Smooth muscle cell (in vitro differentiated cells): ENCODE measurements at regions not wholly inside any gene's neighbourhood (a gene's known extent, or its start where the extent isn't known, plus 50 kb on each side); places are given as distances from the start of the nearest gene placed in this dataset.
A peak's percentile ranks its signal among the peaks of the same experiment; 100 is the strongest.

Source experiments
- DNase-seq: peaks from one replicate; lab custom pipeline; 2025; ENCODE audit not compliant: unreplicated experiment; lab: John Stamatoyannopoulos, UW
- H2AFZ ChIP-seq: fragments of 200-600 bp; sonication (generic); 2 replicates; pipeline ENCODE4 v1.6.0; 2016; ENCODE audit warnings: antibody characterized with exemption, low read depth, mild to moderate bottlenecking
- H3F3A ChIP-seq: fragments of 200-600 bp; sonication (generic); 2 replicates; pipeline ENCODE4 v1.6.0; 2017; ENCODE audit warnings: antibody characterized with exemption, low read depth
- H3K27ac ChIP-seq: fragments of 200-600 bp; sonication (generic); 2 replicates; pipeline ENCODE4 v1.5.1; 2016; ENCODE audit warnings: low read depth, mild to moderate bottlenecking
- H3K27me3 ChIP-seq: fragments of 200-600 bp; sonication (generic); 2 replicates; pipeline ENCODE4 v1.6.1; 2016; ENCODE audit warnings: low read depth, mild to moderate bottlenecking
- H3K36me3 ChIP-seq: fragments of 200-600 bp; sonication (generic); 2 replicates; pipeline ENCODE4 v1.5.1; 2016; ENCODE audit warnings: low read depth
- H3K4me1 ChIP-seq: fragments of 200-600 bp; sonication (generic); 2 replicates; pipeline ENCODE4 v1.5.1; 2016; ENCODE audit warnings: low read depth
- H3K4me2 ChIP-seq: fragments of 200-600 bp; sonication (generic); 2 replicates; pipeline ENCODE4 v1.6.0; 2016; ENCODE audit warnings: mild to moderate bottlenecking
- H3K4me3 ChIP-seq: fragments of 200-600 bp; sonication (generic); 2 replicates; pipeline ENCODE4 v1.5.1; 2016; ENCODE audit warnings: mild to moderate bottlenecking
- H3K79me2 ChIP-seq: fragments of 200-600 bp; sonication (generic); 2 replicates; pipeline ENCODE4 v1.6.0; 2016; ENCODE audit warnings: low read depth, mild to moderate bottlenecking
- H3K9ac ChIP-seq: fragments of 200-600 bp; sonication (generic); 2 replicates; pipeline ENCODE4 v1.6.0; 2016; ENCODE audit warnings: low read depth
- H3K9me3 ChIP-seq: fragments of 200-600 bp; sonication (generic); replicated peaks from 2 replicates; pipeline ENCODE4 v1.5.1; 2016; ENCODE audit warnings: low read depth
- H4K20me1 ChIP-seq: fragments of 200-600 bp; sonication (generic); 2 replicates; pipeline ENCODE4 v1.6.0; 2016; ENCODE audit warnings: low read depth
- CTCF ChIP-seq: fragments of 200-600 bp; sonication (generic); IDR thresholded peaks from 2 replicates; pipeline ENCODE4 v1.5.1; 2017; ENCODE audit warnings: borderline replicate concordance, mild to moderate bottlenecking, antibody characterized with exemption; ENCODE audit not compliant: insufficient read depth, poor library complexity, severe bottlenecking
- WGBS: methylation state at CpG from one replicate; pipeline ENCODE4 v1.1.7; 2016; ENCODE audit warnings: low lambda C conversion rate; 5-methylcytosine and 5-hydroxymethylcytosine counted together

GRCh38 chr11:113533425-113533698 lies 58.2 kb upstream of the DRD2 start:
- 91% methylated on average over 4 of the region's 4 CpGs for WGBS

DNA sequence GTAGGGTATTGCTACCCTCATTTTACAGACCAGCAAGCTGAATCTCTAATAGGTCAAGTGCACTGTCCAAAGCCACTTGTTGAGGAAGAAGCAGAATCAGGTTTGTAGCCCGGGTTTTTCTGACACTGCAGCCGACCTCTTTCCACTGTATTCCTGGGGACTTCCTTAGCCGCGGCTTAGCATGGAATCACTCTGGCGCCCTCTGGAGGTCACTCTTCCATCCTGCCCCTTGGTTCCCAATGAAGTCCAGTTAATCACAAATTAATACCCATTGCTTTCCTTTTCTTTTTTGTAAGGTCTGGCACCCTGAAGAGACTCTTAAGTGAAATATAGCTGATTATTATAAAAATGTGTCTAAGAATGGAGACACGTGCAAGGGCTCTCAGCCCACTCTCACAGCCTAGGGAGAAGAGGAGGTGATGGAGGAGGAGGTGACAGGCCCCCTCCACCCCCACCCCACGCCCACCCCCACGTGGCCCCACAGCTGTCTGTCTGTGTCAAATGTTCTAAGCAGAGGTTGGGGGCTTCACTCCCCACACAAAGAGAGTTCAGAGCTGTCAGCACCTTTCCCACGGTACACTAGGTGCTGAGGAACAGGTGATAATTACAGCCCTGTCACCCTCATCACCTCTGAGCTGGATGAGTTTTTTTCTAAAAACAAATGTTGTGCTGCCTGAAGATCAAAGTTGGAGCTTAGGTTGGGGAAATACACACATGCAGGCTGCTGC lies 57.7 kb upstream of the DRD2 start:
- H3K4me2 ChIP-seq, result no peak overlapping the region

More at GRCh38 chr11:113533425-113533698, 58.2 kb upstream of the DRD2 start:
- Histone ChIP-seq H4K20me1 (no peaks in the 10 kb centered on the region), H2AFZ (no peak overlapping the region), H3F3A (no peaks in the 10 kb centered on the region), H3K4me1 (peaks cover 3% of the 10 kb centered on the region), H3K36me3 (no peaks in the 10 kb centered on the region), H3K79me2 (no peaks in the 10 kb centered on the region), H3K9me3 (no peaks in the 10 kb centered on the region), H3K27me3 (peaks cover 9% of the 10 kb centered on the region), H3K4me3 (no peak overlapping the region), H3K9ac (no peak overlapping the region), H3K4me2 (no peak overlapping the region), H3K27ac (no peak overlapping the region)
- no peak for DNase-seq
- no peak for TF ChIP-seq CTCF

GRCh38 chr11:113531575-113532451 lies 56.6 kb upstream of the DRD2 start:
- H3F3A ChIP-seq, result no peaks in the 10 kb centered on the region
- H3K4me1 ChIP-seq, result no peaks in the 10 kb centered on the region
- TF ChIP-seq CTCF, result no peak
- H2AFZ ChIP-seq, result peak overlapping the region; percentile 23
- no peak for DNase-seq
- WGBS, result 80% methylated on average over 8 of the region's 8 CpGs
- H3K36me3 ChIP-seq, result no peaks in the 10 kb centered on the region
- no peak overlapping the region for H3K27ac ChIP-seq
- no peaks in the 10 kb centered on the region for H3K27me3 ChIP-seq
- no peaks in the 10 kb centered on the region for H4K20me1 ChIP-seq
- H3K9me3 ChIP-seq, result no peaks in the 10 kb centered on the region
- H3K4me2 ChIP-seq, result no peak overlapping the region
- no peak overlapping the region for H3K4me3 ChIP-seq
- H3K79me2 ChIP-seq, result no peaks in the 10 kb centered on the region
- no peak overlapping the region for H3K9ac ChIP-seq

More for the DNA sequence above, 57.7 kb upstream of the DRD2 start:
- Histone ChIP-seq H3K27ac (no peak overlapping the region), H3K9ac (no peak overlapping the region), H3K4me3 (no peak overlapping the region), H3K27me3 (peaks cover 6% of the 10 kb centered on the region), H3K9me3 (no peaks in the 10 kb centered on the region), H4K20me1 (no peaks in the 10 kb centered on the region), H3K4me1 (no peaks in the 10 kb centered on the region), H3F3A (no peaks in the 10 kb centered on the region), H3K79me2 (no peaks in the 10 kb centered on the region), H3K36me3 (no peaks in the 10 kb centered on the region), H2AFZ (peak overlapping the region; percentile 23)
- peak; percentile 85 for TF ChIP-seq CTCF
- 23% methylated on average over 9 of the region's 9 CpGs for WGBS
- DNase-seq, result peak; percentile 23
